ENCODE measurements at regions not wholly inside any gene's neighbourhood (a gene's known extent, or its start where the extent isn't known, plus 50 kb on each side); places are given as distances from the start of the nearest gene placed in this dataset.

DNA sequence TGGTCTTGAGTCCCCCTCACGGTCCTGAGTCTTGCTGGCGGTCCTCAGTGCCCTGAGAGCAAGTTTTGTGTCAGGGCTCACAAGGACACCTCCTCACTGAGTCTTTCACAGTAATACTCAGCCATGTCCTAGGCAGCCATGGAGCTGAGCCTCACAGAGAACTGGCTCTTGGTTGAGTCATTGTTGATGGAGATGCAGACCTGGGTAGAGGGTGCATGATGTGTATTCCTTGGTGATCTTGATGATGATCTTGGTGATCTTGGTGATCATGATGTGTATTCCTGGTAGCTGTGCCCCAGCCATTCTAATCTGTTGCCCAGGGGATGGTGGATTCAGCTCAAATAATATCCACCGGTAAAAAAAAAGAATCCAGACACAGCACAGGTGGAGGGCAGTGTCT is 495.4 kb downstream of the TMEM121 start:
- no peak for TF ChIP-seq CEBPB (IDR thresholded peaks at IDR 0.05)
- TF ChIP-seq FOXM1 (IDR thresholded peaks at IDR 0.05; ENCODE audit: borderline replicate concordance, low read depth), result no peak
- TF ChIP-seq CREB1 (IDR thresholded peaks at IDR 0.05; ENCODE audit: low read depth), result no peak
- no peak for TF ChIP-seq REST (IDR thresholded peaks at IDR 0.05; ENCODE audit: low read depth)

DNA sequence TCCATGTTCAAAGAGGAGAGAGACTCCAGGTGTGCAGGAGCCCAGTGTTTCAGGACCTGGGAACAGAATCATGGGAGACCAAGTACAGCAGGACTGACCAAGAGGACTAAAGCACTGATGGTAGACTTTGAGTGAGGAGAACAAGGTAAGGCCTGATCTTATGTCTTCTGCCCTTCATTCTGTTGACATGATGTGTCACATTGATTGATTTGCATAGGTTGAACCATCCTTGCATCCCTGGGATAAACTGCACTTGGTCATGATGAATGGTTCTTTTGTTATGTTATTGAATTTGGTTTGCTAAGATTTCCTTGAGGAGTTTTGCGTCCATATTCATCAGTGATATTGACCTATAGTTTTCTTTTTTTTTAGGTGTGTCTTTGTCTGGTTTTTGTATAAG is 497.0 kb downstream of the TMEM121 start:
- no peak for TF ChIP-seq ZBTB7A (IDR thresholded peaks at IDR 0.05; ENCODE audit: low read depth)
- TF ChIP-seq TAF1 (IDR thresholded peaks at IDR 0.05; ENCODE audit: low read depth), result no peak
- no peak for TF ChIP-seq EGR1 (IDR thresholded peaks at IDR 0.05)
- no peak for TF ChIP-seq TEAD4 (IDR thresholded peaks at IDR 0.05)
- TF ChIP-seq USF1 (IDR thresholded peaks at IDR 0.05), result no peak
- TF ChIP-seq, protein P1, sequence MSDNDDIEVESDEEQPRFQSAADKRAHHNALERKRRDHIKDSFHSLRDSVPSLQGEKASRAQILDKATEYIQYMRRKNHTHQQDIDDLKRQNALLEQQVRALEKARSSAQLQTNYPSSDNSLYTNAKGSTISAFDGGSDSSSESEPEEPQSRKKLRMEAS (IDR thresholded peaks at IDR 0.05), result no peak
- TF ChIP-seq TCF12 (IDR thresholded peaks at IDR 0.05; ENCODE audit: low read depth), result no peak
- TF ChIP-seq NFIC (IDR thresholded peaks at IDR 0.05), result no peak
- TF ChIP-seq FOXM1 (IDR thresholded peaks at IDR 0.05; ENCODE audit: borderline replicate concordance, low read depth), result no peak
- no peak for TF ChIP-seq REST (IDR thresholded peaks at IDR 0.05; ENCODE audit: low read depth)
- no peak for TF ChIP-seq RAD21 (IDR thresholded peaks at IDR 0.05; ENCODE audit: low read depth)
- no peak for TF ChIP-seq YY1 (IDR thresholded peaks at IDR 0.05; ENCODE audit: low read depth)
- TF ChIP-seq CREB1 (IDR thresholded peaks at IDR 0.05; ENCODE audit: low read depth), result no peak

DNA sequence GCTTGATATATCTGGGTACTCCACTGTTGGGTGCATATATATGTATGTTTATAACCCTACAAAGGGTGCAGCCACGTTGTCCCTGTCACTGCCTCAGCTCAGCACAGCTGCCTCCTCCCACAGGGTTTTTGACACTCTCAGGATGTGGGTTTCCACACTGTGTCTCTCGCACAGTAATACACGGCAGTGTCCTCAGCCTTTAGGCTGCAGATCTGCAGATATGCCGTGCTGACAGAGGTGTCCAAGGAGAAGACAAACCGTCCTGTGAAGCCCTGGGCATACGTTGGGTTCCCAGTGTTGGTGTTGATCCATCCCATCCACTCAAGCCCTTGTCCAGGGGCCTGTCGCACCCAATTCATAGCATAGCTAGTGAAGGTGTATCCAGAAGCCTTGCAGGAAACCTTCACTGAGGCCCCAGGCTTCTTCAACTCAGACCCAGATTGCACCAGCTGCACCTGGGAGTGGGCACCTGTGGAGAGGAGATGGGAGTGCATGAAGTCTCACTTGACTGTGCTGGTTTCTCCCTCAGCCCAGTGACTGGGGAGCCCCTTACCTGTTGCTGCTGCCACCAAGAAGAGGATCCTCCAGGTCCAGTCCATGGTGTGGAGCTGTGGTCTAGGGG is 498.7 kb downstream of the TMEM121 start:
- no peak for TF ChIP-seq EP300 (IDR thresholded peaks at IDR 0.05; ENCODE audit: borderline replicate concordance)
- TF ChIP-seq YY1 (IDR thresholded peaks at IDR 0.05; ENCODE audit: low read depth), result no peak
- no peak for TF ChIP-seq EGR1 (IDR thresholded peaks at IDR 0.05)
- no peak for TF ChIP-seq RAD21 (IDR thresholded peaks at IDR 0.05; ENCODE audit: low read depth)

DNA sequence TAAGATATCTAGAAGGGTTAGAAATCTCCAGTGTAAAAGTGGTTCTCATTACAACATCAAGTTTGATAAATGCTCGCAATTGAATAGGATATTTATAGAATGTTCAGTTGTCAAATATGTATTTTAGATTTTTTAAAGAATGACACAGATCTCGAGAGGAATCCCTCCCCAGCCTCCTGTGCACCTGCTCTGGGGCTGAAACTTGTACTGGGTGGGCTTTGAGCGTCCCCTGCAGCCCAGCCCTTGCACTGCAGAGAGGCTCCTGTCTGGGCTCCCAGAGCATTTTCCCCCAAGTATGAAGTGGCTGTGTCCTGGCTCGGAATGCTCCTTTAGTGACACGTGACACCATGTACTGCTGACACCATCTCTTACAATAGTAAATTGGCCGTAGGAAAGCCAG is 499.6 kb downstream of the TMEM121 start:
- TF ChIP-seq CEBPB (IDR thresholded peaks at IDR 0.05) (no peak), TCF12 (IDR thresholded peaks at IDR 0.05; ENCODE audit: low read depth) (no peak), RAD21 (IDR thresholded peaks at IDR 0.05; ENCODE audit: low read depth) (no peak), TAF1 (IDR thresholded peaks at IDR 0.05; ENCODE audit: low read depth) (no peak), EGR1 (IDR thresholded peaks at IDR 0.05) (no peak), ZBTB7A (IDR thresholded peaks at IDR 0.05; ENCODE audit: low read depth) (no peak), FOXM1 (IDR thresholded peaks at IDR 0.05; ENCODE audit: borderline replicate concordance, low read depth) (no peak), EP300 (IDR thresholded peaks at IDR 0.05; ENCODE audit: borderline replicate concordance) (no peak), CREB1 (IDR thresholded peaks at IDR 0.05; ENCODE audit: low read depth) (no peak), YY1 (IDR thresholded peaks at IDR 0.05; ENCODE audit: low read depth) (no peak), NFIC (IDR thresholded peaks at IDR 0.05) (no peak), REST (IDR thresholded peaks at IDR 0.05; ENCODE audit: low read depth) (no peak), USF1 (IDR thresholded peaks at IDR 0.05) (no peak)

- no peak for TF ChIP-seq EGR1 (IDR thresholded peaks at IDR 0.05)
Observed at GRCh38 chr14:106029959-106030358, 503.6 kb downstream of the TMEM121 start.
